Osteocyte (in vitro differentiated cells): ENCODE measurements at regions not wholly inside any gene's neighbourhood (a gene's known extent, or its start where the extent isn't known, plus 50 kb on each side); places are given as distances from the start of the nearest gene placed in this dataset.

Source experiments
- DNase-seq: peaks from one replicate; pipeline ENCODE4 v3.0.0; 2021; ENCODE audit warnings: mixed read lengths; ENCODE audit not compliant: unreplicated experiment; ENCODE audit errors: extremely low spot score
- H3K27ac Mint-ChIP-seq: one replicate; pipeline ENCODE4 v1.8.0; 2021; ENCODE audit warnings: mild to moderate bottlenecking, mixed read lengths; ENCODE audit not compliant: unreplicated experiment
- H3K27me3 Mint-ChIP-seq: one replicate; pipeline ENCODE4 v1.8.0; 2021; ENCODE audit warnings: mixed read lengths; ENCODE audit not compliant: unreplicated experiment
- H3K36me3 Mint-ChIP-seq: one replicate; pipeline ENCODE4 v1.8.0; 2021; ENCODE audit warnings: mixed read lengths; ENCODE audit not compliant: unreplicated experiment
- H3K4me1 Mint-ChIP-seq: one replicate; pipeline ENCODE4 v1.8.0; 2021; ENCODE audit warnings: mixed read lengths; ENCODE audit not compliant: unreplicated experiment
- H3K4me3 Mint-ChIP-seq: one replicate; pipeline ENCODE4 v1.8.0; 2021; ENCODE audit warnings: mild to moderate bottlenecking, moderate library complexity, mixed read lengths; ENCODE audit not compliant: unreplicated experiment
- H3K9me3 Mint-ChIP-seq: one replicate; pipeline ENCODE4 v1.8.0; 2021; ENCODE audit warnings: mixed read lengths; ENCODE audit not compliant: unreplicated experiment
- TF ChIP-seq, protein P1 (sequence below): fragments of 200-600 bp; sonication (generic); IDR thresholded peaks from 2 replicates; pipeline ENCODE4 v1.5.0; 2021; ENCODE audit warnings: antibody characterized with exemption, mild to moderate bottlenecking, moderate library complexity

DNA sequence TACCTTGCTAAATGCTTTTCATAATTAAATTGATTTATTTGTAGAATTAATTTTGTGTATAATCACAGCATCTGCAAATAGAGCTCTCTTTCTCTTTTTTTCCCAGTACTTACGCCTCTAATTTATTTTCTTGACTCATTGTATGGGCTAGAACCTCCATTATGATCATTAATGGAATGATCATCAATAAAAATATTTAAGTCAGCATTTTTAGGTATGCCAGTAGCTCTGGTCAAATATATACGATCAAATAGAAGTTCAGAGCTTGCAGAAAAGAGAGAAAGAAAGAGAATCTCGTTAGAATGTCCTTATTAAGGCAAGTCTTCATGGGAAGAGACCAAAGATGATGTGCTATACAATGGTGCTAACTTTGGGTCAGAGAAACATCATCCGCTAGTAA is 202.6 kb downstream of the TLR4 start:
- TF ChIP-seq, protein P1, sequence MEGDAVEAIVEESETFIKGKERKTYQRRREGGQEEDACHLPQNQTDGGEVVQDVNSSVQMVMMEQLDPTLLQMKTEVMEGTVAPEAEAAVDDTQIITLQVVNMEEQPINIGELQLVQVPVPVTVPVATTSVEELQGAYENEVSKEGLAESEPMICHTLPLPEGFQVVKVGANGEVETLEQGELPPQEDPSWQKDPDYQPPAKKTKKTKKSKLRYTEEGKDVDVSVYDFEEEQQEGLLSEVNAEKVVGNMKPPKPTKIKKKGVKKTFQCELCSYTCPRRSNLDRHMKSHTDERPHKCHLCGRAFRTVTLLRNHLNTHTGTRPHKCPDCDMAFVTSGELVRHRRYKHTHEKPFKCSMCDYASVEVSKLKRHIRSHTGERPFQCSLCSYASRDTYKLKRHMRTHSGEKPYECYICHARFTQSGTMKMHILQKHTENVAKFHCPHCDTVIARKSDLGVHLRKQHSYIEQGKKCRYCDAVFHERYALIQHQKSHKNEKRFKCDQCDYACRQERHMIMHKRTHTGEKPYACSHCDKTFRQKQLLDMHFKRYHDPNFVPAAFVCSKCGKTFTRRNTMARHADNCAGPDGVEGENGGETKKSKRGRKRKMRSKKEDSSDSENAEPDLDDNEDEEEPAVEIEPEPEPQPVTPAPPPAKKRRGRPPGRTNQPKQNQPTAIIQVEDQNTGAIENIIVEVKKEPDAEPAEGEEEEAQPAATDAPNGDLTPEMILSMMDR = no peak
- Mint-ChIP-seq H3K27ac (no peak overlapping the region), H3K4me1 (no peaks in the 10 kb centered on the region), H3K9me3 (peaks cover 27% of the 10 kb centered on the region), H3K4me3 (no peak overlapping the region), H3K27me3 (no peaks in the 10 kb centered on the region), H3K36me3 (no peaks in the 10 kb centered on the region)
- DNase-seq = no peak

- TF ChIP-seq, protein P1 = no peak
Observed at GRCh38 chr9:117907420-117907819, 203.2 kb downstream of the TLR4 start.

GRCh38 chr9:117916291-117916690 is 212.1 kb downstream of the TLR4 start:
- Mint-ChIP-seq H3K27ac (no peak overlapping the region), H3K4me3 (no peak overlapping the region), H3K36me3 (no peaks in the 10 kb centered on the region), H3K4me1 (no peaks in the 10 kb centered on the region), H3K27me3 (peaks cover 3% of the 10 kb centered on the region), H3K9me3 (peaks cover 11% of the 10 kb centered on the region)
- TF ChIP-seq, protein P1 = no peak
- DNase-seq = no peak

More at GRCh38 chr9:117907420-117907819, 203.2 kb downstream of the TLR4 start:
- no peaks in the 10 kb centered on the region for H3K36me3 Mint-ChIP-seq
- H3K27ac Mint-ChIP-seq = no peak overlapping the region
- H3K9me3 Mint-ChIP-seq = peaks cover 32% of the 10 kb centered on the region
- DNase-seq = no peak
- no peaks in the 10 kb centered on the region for H3K4me1 Mint-ChIP-seq
- no peaks in the 10 kb centered on the region for H3K27me3 Mint-ChIP-seq
- no peak overlapping the region for H3K4me3 Mint-ChIP-seq

GRCh38 chr9:117917873-117918272 is 213.7 kb downstream of the TLR4 start:
- peaks cover 3% of the 10 kb centered on the region for H3K27me3 Mint-ChIP-seq
- H3K4me3 Mint-ChIP-seq = no peak overlapping the region
- no peaks in the 10 kb centered on the region for H3K36me3 Mint-ChIP-seq
- DNase-seq = no peak
- TF ChIP-seq, protein P1 = no peak
- no peaks in the 10 kb centered on the region for H3K9me3 Mint-ChIP-seq
- H3K4me1 Mint-ChIP-seq = no peaks in the 10 kb centered on the region
- no peak overlapping the region for H3K27ac Mint-ChIP-seq

GRCh38 chr9:117919538-117919937 is 215.3 kb downstream of the TLR4 start:
- Mint-ChIP-seq H3K27ac (no peak overlapping the region), H3K4me1 (no peaks in the 10 kb centered on the region), H3K36me3 (no peaks in the 10 kb centered on the region), H3K4me3 (no peak overlapping the region), H3K9me3 (no peaks in the 10 kb centered on the region), H3K27me3 (peaks cover 3% of the 10 kb centered on the region)
- TF ChIP-seq, protein P1 = no peak
- DNase-seq = no peak
